ENCODE measurements at regions not wholly inside any gene's neighbourhood (a gene's known extent, or its start where the extent isn't known, plus 50 kb on each side); places are given as distances from the start of the nearest gene placed in this dataset.

DNA sequence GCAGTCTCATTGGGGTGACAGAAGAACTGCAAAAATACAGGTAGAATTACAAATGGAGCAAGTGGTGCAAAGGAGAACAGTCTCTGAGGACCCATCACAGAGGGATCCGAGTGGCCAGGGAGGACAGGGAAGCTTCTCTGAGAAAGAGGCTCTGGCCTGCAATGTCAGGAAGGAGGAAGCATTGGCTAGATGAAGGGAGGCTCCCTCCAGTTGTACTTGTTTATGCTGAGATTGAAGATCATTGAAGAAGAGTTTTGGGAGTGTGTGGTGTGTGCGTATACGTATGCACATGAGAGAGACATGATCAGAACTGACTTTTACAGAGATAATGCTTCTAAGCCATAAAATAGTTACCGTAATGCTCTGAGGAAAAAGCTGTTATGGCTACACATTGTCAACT lies 274.7 kb upstream of the FZD8 start:
- Histone ChIP-seq H3K4me3 (no peak overlapping the region), H3K27me3 (no peaks in the 10 kb centered on the region), H3K4me1 (peaks cover 0 to 3% of the 10 kb centered on the region in 2 donors), H3K27ac (no peak overlapping the region), H3K36me3 (no peaks in the 10 kb centered on the region), H3K9me3 (no peaks in the 10 kb centered on the region)
- DNase-seq (ENCODE audit: low spot score in 2 of 2) = no peak
- intact Hi-C loops (cut with DNase I) = no loop called here
- no peak for TF ChIP-seq CTCF (IDR thresholded peaks at IDR 0.05)

GRCh38 chr10:35913628-35914027 lies 271.5 kb upstream of the FZD8 start:
- Histone ChIP-seq H3K9me3 (no peaks in the 10 kb centered on the region), H3K36me3 (no peaks in the 10 kb centered on the region), H3K4me3 (no peak overlapping the region), H3K4me1 (peaks cover 0 to 3% of the 10 kb centered on the region in 2 donors), H3K27me3 (no peaks in the 10 kb centered on the region), H3K27ac (no peak overlapping the region)
- no peak for TF ChIP-seq CTCF (IDR thresholded peaks at IDR 0.05)
- no peak for DNase-seq (ENCODE audit: low spot score in 2 of 2)
- intact Hi-C loops (cut with DNase I) = no loop called here

GRCh38 chr10:35912615-35913569 lies 270.8 kb upstream of the FZD8 start:
- intact Hi-C loops (cut with DNase I) = no loop called here
- no peak for TF ChIP-seq CTCF (IDR thresholded peaks at IDR 0.05)
- no peak overlapping the region for H3K27ac ChIP-seq

DNA sequence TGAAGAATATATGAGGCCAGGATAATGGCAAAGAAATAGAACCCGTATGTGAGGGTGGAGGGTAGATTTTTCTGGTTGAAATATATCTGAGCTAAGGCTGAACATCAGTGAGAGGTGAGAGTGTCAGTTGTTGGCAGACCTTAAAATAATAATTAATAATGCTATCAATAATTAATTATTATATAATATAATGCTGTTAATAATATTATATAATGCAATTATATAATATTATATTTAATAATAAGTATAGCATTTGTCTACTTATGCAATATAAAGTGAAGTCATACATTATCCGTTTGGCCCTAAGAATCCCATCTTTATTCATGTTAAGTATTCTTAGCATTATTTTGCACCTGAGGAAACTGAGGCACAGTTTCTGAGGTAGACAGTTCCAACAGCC lies 269.9 kb upstream of the FZD8 start:
- Histone ChIP-seq H3K27me3 (no peaks in the 10 kb centered on the region), H3K27ac (no peak overlapping the region), H3K4me1 (peaks cover 0 to 3% of the 10 kb centered on the region in 2 donors), H3K4me3 (no peak overlapping the region), H3K9me3 (no peaks in the 10 kb centered on the region), H3K36me3 (no peaks in the 10 kb centered on the region)
- intact Hi-C loops (cut with DNase I) = no loop called here
- no peak for DNase-seq (ENCODE audit: low spot score in 2 of 2)
- TF ChIP-seq CTCF (IDR thresholded peaks at IDR 0.05) = no peak

More at GRCh38 chr10:35912615-35913569, 270.8 kb upstream of the FZD8 start:
- no peak overlapping the region for H3K4me3 ChIP-seq
- H3K36me3 ChIP-seq = no peaks in the 10 kb centered on the region
- peaks cover 0 to 3% of the 10 kb centered on the region in 2 donors for H3K4me1 ChIP-seq
- no peak for DNase-seq (ENCODE audit: low spot score in 2 of 2)
- H3K9me3 ChIP-seq = no peaks in the 10 kb centered on the region
- H3K27me3 ChIP-seq = no peaks in the 10 kb centered on the region

- H3K27me3 ChIP-seq = no peaks in the 10 kb centered on the region
- peaks cover 0 to 3% of the 10 kb centered on the region in 2 donors for H3K4me1 ChIP-seq
- no peak overlapping the region for H3K27ac ChIP-seq
- no peak overlapping the region for H3K4me3 ChIP-seq
- H3K9me3 ChIP-seq = no peaks in the 10 kb centered on the region
- no peaks in the 10 kb centered on the region for H3K36me3 ChIP-seq
- intact Hi-C loops (cut with DNase I) = no loop called here
- no peak for DNase-seq (ENCODE audit: low spot score in 2 of 2)
- TF ChIP-seq CTCF (IDR thresholded peaks at IDR 0.05) = no peak
Measured at GRCh38 chr10:35911233-35911632, 269.1 kb upstream of the FZD8 start.

All from ascending aorta (tissue), 2 donors.